Mucosa of stomach (tissue), 1 donor: ENCODE measurements at regions not wholly inside any gene's neighbourhood (a gene's known extent, or its start where the extent isn't known, plus 50 kb on each side); places are given as distances from the start of the nearest gene placed in this dataset.
"Not testable (repeated sequence)": the region's sequence is repeated elsewhere in the genome, so short reads cannot be mapped to it uniquely, and the experiment has no call there.

ENCODE experiments used
- H3K27me3 ChIP-seq: one replicate; pipeline ENCODE4 v1.7.0; 2013; ENCODE audit warnings: mild to moderate bottlenecking, low read length; ENCODE audit not compliant: control insufficient read depth, insufficient read depth
- H3K36me3 ChIP-seq: one replicate; pipeline ENCODE4 v1.7.0; 2013; ENCODE audit warnings: low read length; ENCODE audit not compliant: control insufficient read depth, insufficient read depth
- H3K4me1 ChIP-seq: one replicate; pipeline ENCODE4 v1.7.0; 2013; ENCODE audit warnings: mild to moderate bottlenecking, low read length; ENCODE audit not compliant: control insufficient read depth, insufficient read depth
- H3K4me3 ChIP-seq: one replicate; pipeline ENCODE4 v1.7.0; 2013; ENCODE audit warnings: low read length
- H3K9ac ChIP-seq: one replicate; pipeline ENCODE4 v1.7.0; 2013; ENCODE audit warnings: mild to moderate bottlenecking, low read length, moderate library complexity
- H3K9me3 ChIP-seq: one replicate; pipeline ENCODE4 v1.7.0; 2013; ENCODE audit warnings: mild to moderate bottlenecking, low read length, moderate library complexity; ENCODE audit not compliant: control insufficient read depth
- donor health status: Pancreatic carcinoma.

GRCh38 chr12:67062193-67062592 is 207.0 kb upstream of the CAND1 start:
- Histone ChIP-seq H3K9ac (no peak overlapping the region), H3K9me3 (no peaks in the 10 kb centered on the region), H3K36me3 (no peaks in the 10 kb centered on the region), H3K27me3 (peaks cover 3% of the 10 kb centered on the region), H3K4me3 (no peak overlapping the region), H3K4me1 (no peaks in the 10 kb centered on the region)

- Histone ChIP-seq H3K36me3 (no peaks in the 10 kb centered on the region), H3K9me3 (no peaks in the 10 kb centered on the region), H3K27me3 (peaks cover 30% of the 10 kb centered on the region), H3K4me3 (peak overlapping the region; percentile 14), H3K9ac (no peak overlapping the region), H3K4me1 (peaks cover 8% of the 10 kb centered on the region)
Measured at GRCh38 chr12:67067453-67068203, 201.5 kb upstream of the CAND1 start.

- Histone ChIP-seq H3K4me3 (peak overlapping the region; percentile 14), H3K36me3 (no peaks in the 10 kb centered on the region), H3K4me1 (peaks cover 8% of the 10 kb centered on the region), H3K27me3 (peaks cover 30% of the 10 kb centered on the region), H3K9me3 (no peaks in the 10 kb centered on the region), H3K9ac (no peak overlapping the region)
Measured at GRCh38 chr12:67068204-67068731, 200.9 kb upstream of the CAND1 start.

- Histone ChIP-seq H3K4me1 (peaks cover 8% of the 10 kb centered on the region), H3K9me3 (no peaks in the 10 kb centered on the region), H3K4me3 (no peak overlapping the region), H3K9ac (no peak overlapping the region), H3K27me3 (peaks cover 30% of the 10 kb centered on the region), H3K36me3 (no peaks in the 10 kb centered on the region)
Measured at GRCh38 chr12:67068761-67069450, 200.3 kb upstream of the CAND1 start.

GRCh38 chr12:67069451-67070306 is 199.5 kb upstream of the CAND1 start:
- Histone ChIP-seq H3K9ac (no peak overlapping the region), H3K27me3 (peaks cover 30% of the 10 kb centered on the region), H3K9me3 (no peaks in the 10 kb centered on the region), H3K36me3 (no peaks in the 10 kb centered on the region), H3K4me1 (peaks cover 8% of the 10 kb centered on the region), H3K4me3 (peak overlapping the region; percentile 2)

GRCh38 chr12:67070307-67070600 is 198.9 kb upstream of the CAND1 start:
- Histone ChIP-seq H3K9me3 (no peaks in the 10 kb centered on the region), H3K27me3 (peaks cover 30% of the 10 kb centered on the region), H3K9ac (no peak overlapping the region), H3K4me1 (peaks cover 8% of the 10 kb centered on the region), H3K4me3 (no peak overlapping the region), H3K36me3 (no peaks in the 10 kb centered on the region)

GRCh38 chr12:67070604-67071003 is 198.6 kb upstream of the CAND1 start:
- Histone ChIP-seq H3K4me1 (peaks cover 8% of the 10 kb centered on the region), H3K9me3 (no peaks in the 10 kb centered on the region), H3K36me3 (no peaks in the 10 kb centered on the region), H3K27me3 (peaks cover 30% of the 10 kb centered on the region), H3K9ac (no peak overlapping the region), H3K4me3 (no peak overlapping the region)

- H3K4me1 ChIP-seq, H3K9ac ChIP-seq, H3K36me3 ChIP-seq, H3K9me3 ChIP-seq, H3K4me3 ChIP-seq: not testable (repeated sequence)
- peaks cover 26% of the 10 kb centered on the region for H3K27me3 ChIP-seq
Measured at GRCh38 chr12:67072281-67072680, 196.9 kb upstream of the CAND1 start.

- Histone ChIP-seq H3K9ac (no peak overlapping the region), H3K27me3 (peaks cover 15% of the 10 kb centered on the region), H3K4me1 (peaks cover 1% of the 10 kb centered on the region), H3K9me3 (no peaks in the 10 kb centered on the region), H3K4me3 (no peak overlapping the region), H3K36me3 (no peaks in the 10 kb centered on the region)
Measured at GRCh38 chr12:67073336-67073735, 195.8 kb upstream of the CAND1 start.

GRCh38 chr12:67074072-67074471 is 195.1 kb upstream of the CAND1 start:
- Histone ChIP-seq H3K9ac (no peak overlapping the region), H3K4me3 (no peak overlapping the region), H3K9me3 (no peaks in the 10 kb centered on the region), H3K27me3 (peaks cover 14% of the 10 kb centered on the region), H3K36me3 (no peaks in the 10 kb centered on the region), H3K4me1 (no peaks in the 10 kb centered on the region)

GRCh38 chr12:67077617-67078016 is 191.5 kb upstream of the CAND1 start:
- no peaks in the 10 kb centered on the region for H3K9me3 ChIP-seq
- H3K4me1 ChIP-seq, result no peaks in the 10 kb centered on the region
- no peaks in the 10 kb centered on the region for H3K27me3 ChIP-seq
- H3K36me3 ChIP-seq, result no peaks in the 10 kb centered on the region
- no peak overlapping the region for H3K4me3 ChIP-seq
- no peak overlapping the region for H3K9ac ChIP-seq

- H3K9me3 ChIP-seq, result no peaks in the 10 kb centered on the region
- H3K4me1 ChIP-seq, result no peaks in the 10 kb centered on the region
- H3K36me3 ChIP-seq, result no peaks in the 10 kb centered on the region
- no peak overlapping the region for H3K4me3 ChIP-seq
- H3K9ac ChIP-seq, result no peak overlapping the region
- no peaks in the 10 kb centered on the region for H3K27me3 ChIP-seq
Measured at GRCh38 chr12:67078957-67079356, 190.2 kb upstream of the CAND1 start.
